ENCODE measurements at regions not wholly inside any gene's neighbourhood (a gene's known extent, or its start where the extent isn't known, plus 50 kb on each side); places are given as distances from the start of the nearest gene placed in this dataset.

DNA sequence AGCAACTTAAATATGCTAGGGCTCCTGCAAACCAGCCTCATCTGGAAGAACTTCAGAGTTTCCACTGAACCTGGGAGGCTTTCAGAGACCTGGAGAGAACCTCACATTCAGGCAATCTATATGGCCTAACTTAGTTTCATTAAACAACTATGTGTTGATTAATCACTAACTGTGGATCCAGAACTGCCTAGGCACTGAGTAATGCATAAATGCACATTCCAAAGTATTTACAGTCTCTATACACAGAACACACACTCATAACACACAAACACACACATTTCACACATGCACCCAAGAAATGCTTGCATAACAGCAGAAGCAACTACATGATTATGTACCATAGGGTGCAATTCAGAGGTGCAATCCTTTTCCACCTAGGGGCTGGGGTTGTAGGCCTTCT, 552.8 kb downstream of the BCL11A start:
- DNase-seq (ENCODE audit: low read depth) = no peak
- TF ChIP-seq, protein P1, sequence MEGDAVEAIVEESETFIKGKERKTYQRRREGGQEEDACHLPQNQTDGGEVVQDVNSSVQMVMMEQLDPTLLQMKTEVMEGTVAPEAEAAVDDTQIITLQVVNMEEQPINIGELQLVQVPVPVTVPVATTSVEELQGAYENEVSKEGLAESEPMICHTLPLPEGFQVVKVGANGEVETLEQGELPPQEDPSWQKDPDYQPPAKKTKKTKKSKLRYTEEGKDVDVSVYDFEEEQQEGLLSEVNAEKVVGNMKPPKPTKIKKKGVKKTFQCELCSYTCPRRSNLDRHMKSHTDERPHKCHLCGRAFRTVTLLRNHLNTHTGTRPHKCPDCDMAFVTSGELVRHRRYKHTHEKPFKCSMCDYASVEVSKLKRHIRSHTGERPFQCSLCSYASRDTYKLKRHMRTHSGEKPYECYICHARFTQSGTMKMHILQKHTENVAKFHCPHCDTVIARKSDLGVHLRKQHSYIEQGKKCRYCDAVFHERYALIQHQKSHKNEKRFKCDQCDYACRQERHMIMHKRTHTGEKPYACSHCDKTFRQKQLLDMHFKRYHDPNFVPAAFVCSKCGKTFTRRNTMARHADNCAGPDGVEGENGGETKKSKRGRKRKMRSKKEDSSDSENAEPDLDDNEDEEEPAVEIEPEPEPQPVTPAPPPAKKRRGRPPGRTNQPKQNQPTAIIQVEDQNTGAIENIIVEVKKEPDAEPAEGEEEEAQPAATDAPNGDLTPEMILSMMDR (IDR thresholded peaks at IDR 0.05; ENCODE audit: insufficient read depth, low read length, poor library complexity, severe bottlenecking) = no peak

DNA sequence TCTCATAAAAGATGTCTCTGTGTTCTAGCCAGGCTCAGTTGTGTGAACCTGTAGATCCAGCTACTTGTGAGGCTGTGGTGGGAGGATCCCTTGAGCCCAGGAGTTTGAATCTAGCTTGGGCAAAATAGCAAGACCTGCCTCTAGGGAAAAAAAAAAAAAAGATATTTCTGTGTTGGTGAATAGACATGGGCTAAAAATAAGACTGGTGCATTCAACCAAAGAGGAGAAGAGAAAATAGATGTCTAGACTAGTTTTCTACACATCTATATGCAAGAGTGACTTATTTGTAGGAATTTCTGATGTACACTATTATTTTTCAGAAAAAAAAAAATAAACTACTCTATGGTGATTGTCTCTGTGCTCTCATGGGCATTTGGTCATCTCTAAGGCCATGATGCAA, 555.1 kb downstream of the BCL11A start:
- H3K27me3 ChIP-seq (ENCODE audit: control insufficient read depth, insufficient read depth, low read length) = no peaks in the 10 kb centered on the region
- TF ChIP-seq, protein P1 (IDR thresholded peaks at IDR 0.05; ENCODE audit: insufficient read depth, low read length, poor library complexity, severe bottlenecking) = no peak
- no peak overlapping the region for H3K4me3 ChIP-seq (ENCODE audit: low read depth, low read length)
- H3K36me3 ChIP-seq (ENCODE audit: control insufficient read depth, insufficient read depth, low read length) = no peaks in the 10 kb centered on the region
- DNase-seq (ENCODE audit: low read depth) = no peak

More for the DNA sequence above, 552.8 kb downstream of the BCL11A start:
- H3K36me3 ChIP-seq (ENCODE audit: control insufficient read depth, insufficient read depth, low read length) = no peaks in the 10 kb centered on the region
- H3K27me3 ChIP-seq (ENCODE audit: control insufficient read depth, insufficient read depth, low read length) = no peaks in the 10 kb centered on the region
- H3K4me3 ChIP-seq (ENCODE audit: low read depth, low read length) = no peak overlapping the region

DNA sequence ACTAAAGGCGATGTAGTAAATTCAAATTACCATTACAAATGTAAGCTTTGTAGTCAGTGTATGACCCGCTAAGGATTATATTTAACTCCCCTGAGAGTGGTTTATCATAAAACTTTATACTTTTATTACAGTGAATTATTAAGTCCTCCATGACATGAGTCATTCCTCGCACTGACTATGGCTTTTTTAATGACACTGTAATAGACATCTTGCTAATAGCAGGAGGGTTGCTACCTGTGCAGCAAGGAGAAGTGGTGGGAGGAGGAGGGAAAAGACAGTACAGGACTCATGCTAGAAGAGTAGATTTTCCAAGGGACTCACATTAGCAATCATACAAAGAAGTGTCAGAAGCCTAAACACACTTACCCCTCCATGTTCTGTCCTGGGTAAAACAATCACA, 556.1 kb downstream of the BCL11A start:
- H3K27me3 ChIP-seq (ENCODE audit: control insufficient read depth, insufficient read depth, low read length) = no peaks in the 10 kb centered on the region
- TF ChIP-seq, protein P1 (IDR thresholded peaks at IDR 0.05; ENCODE audit: insufficient read depth, low read length, poor library complexity, severe bottlenecking) = no peak
- no peaks in the 10 kb centered on the region for H3K36me3 ChIP-seq (ENCODE audit: control insufficient read depth, insufficient read depth, low read length)
- DNase-seq (ENCODE audit: low read depth) = no peak
- no peak overlapping the region for H3K4me3 ChIP-seq (ENCODE audit: low read depth, low read length)

DNA sequence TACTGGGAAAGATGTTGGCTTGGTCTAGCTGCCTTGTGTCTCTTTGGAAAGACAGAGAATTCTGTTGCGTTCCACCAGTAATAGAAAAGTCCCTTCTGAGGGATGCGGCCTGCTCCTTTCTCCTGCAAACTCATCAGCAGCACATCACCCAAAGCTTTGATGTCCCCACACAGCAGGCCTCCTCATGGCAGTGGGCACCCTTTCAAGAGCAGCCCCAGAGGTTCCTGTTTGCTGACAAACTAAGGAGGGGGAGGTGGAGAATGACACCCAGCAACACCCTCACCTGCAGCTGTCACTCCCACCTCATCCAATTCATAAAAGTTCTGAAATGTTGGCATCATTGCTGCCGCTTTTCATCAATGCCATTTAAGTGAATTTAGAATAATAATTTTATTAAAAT, 556.6 kb downstream of the BCL11A start:
- Histone ChIP-seq H3K27me3 (ENCODE audit: control insufficient read depth, insufficient read depth, low read length) (no peaks in the 10 kb centered on the region), H3K36me3 (ENCODE audit: control insufficient read depth, insufficient read depth, low read length) (no peaks in the 10 kb centered on the region), H3K4me3 (ENCODE audit: low read depth, low read length) (no peak overlapping the region)
- DNase-seq (ENCODE audit: low read depth) = no peak
- TF ChIP-seq, protein P1 (IDR thresholded peaks at IDR 0.05; ENCODE audit: insufficient read depth, low read length, poor library complexity, severe bottlenecking) = no peak

DNA sequence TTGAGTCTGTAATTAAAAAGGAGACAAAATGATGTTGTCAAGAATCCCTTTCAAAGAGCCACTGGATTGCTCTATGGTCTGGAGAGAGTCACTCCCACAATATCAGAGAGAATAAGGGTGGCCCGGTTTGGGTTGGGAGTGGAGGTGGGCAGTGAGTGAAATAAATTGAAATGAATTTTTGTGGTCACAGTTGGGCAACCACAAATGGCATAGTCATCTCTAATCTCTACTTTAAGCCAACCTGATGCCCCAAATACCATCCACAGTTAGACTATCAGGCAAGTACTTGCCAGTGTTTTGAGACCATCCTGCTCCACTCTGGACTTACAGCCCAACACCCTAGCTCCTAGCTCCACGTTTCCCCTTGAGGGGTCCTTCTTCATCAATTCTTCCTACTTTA, 559.7 kb downstream of the BCL11A start:
- Histone ChIP-seq H3K4me3 (ENCODE audit: low read depth, low read length) (no peak overlapping the region), H3K27me3 (ENCODE audit: control insufficient read depth, insufficient read depth, low read length) (peaks cover 2% of the 10 kb centered on the region), H3K36me3 (ENCODE audit: control insufficient read depth, insufficient read depth, low read length) (no peaks in the 10 kb centered on the region)
- TF ChIP-seq, protein P1 (IDR thresholded peaks at IDR 0.05; ENCODE audit: insufficient read depth, low read length, poor library complexity, severe bottlenecking) = no peak
- no peak for DNase-seq (ENCODE audit: low read depth)

DNA sequence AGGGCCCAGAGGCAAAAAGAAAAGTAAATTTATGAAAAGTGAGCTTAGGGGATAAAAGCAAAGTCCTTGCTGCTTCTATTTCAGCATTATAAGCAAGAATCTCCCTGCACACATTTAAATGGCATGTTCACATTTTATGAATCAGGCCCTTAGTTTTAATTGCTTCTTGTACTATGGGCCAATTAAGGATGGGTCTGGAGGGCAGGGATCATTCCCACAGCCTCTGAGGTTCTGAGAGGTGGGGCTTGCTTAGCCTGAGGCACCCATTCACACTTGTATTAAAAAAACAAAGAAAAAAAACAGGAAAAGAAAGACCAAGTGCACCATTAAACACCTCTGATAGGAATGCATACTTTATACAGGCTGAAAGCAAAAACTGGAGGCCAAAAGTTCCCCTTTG, 565.1 kb downstream of the BCL11A start:
- Histone ChIP-seq H3K27me3 (ENCODE audit: control insufficient read depth, insufficient read depth, low read length) (peaks cover 2% of the 10 kb centered on the region), H3K4me3 (ENCODE audit: low read depth, low read length) (no peak overlapping the region), H3K36me3 (ENCODE audit: control insufficient read depth, insufficient read depth, low read length) (no peaks in the 10 kb centered on the region)
- TF ChIP-seq, protein P1 (IDR thresholded peaks at IDR 0.05; ENCODE audit: insufficient read depth, low read length, poor library complexity, severe bottlenecking) = no peak
- DNase-seq (ENCODE audit: low read depth) = no peak

All from kidney epithelial cell (primary cell).